ENCODE measurements at regions not wholly inside any gene's neighbourhood (a gene's known extent, or its start where the extent isn't known, plus 50 kb on each side); places are given as distances from the start of the nearest gene placed in this dataset.

GRCh38 chr16:16821261-16821660 lies 442.3 kb downstream of the NPIPA7 start:
- TF ChIP-seq CTCF (IDR thresholded peaks at IDR 0.05 in 4 of 5, conservative IDR thresholded peaks at IDR 0.05 in 1 of 5) (no peak), POLR2A (IDR thresholded peaks at IDR 0.05) (no peak)

Data from gastrocnemius medialis (tissue), 4 donors.